GM19035 (cell line): ENCODE measurements at regions not wholly inside any gene's neighbourhood (a gene's known extent, or its start where the extent isn't known, plus 50 kb on each side); places are given as distances from the start of the nearest gene placed in this dataset.
"Not testable (repeated sequence)": the region's sequence is repeated elsewhere in the genome, so short reads cannot be mapped to it uniquely, and the experiment has no call there.

Experiments used
- ATAC-seq: cut with Tn5 transposase; IDR thresholded peaks from one replicate; pipeline ENCODE4 v1.9.1; 2021; ENCODE audit not compliant: unreplicated experiment

GRCh38 chr1:70745199-70745598 is 302.4 kb downstream of the PTGER3 start:
- no peak for ATAC-seq

- not testable (repeated sequence) for ATAC-seq
Measured at GRCh38 chr1:70746062-70746461, 301.6 kb downstream of the PTGER3 start.

GRCh38 chr1:70747123-70747522 is 300.5 kb downstream of the PTGER3 start:
- not testable (repeated sequence) for ATAC-seq

GRCh38 chr1:70751676-70752287 is 295.8 kb downstream of the PTGER3 start:
- ATAC-seq: not testable (repeated sequence)

GRCh38 chr1:70754701-70755100 is 292.9 kb downstream of the PTGER3 start:
- no peak for ATAC-seq

GRCh38 chr1:70760154-70760553 is 287.5 kb downstream of the PTGER3 start:
- no peak for ATAC-seq

- ATAC-seq: no peak
Measured at GRCh38 chr1:70762386-70762785, 285.2 kb downstream of the PTGER3 start.

GRCh38 chr1:70764747-70765146 is 282.9 kb downstream of the PTGER3 start:
- ATAC-seq: no peak

GRCh38 chr1:70767377-70767776 is 280.2 kb downstream of the PTGER3 start:
- no peak for ATAC-seq

GRCh38 chr1:70768216-70768615 is 279.4 kb downstream of the PTGER3 start:
- ATAC-seq: no peak

- no peak for ATAC-seq
Measured at GRCh38 chr1:70778056-70778762, 269.4 kb downstream of the PTGER3 start.

- ATAC-seq: no peak
Measured at GRCh38 chr1:70778934-70779333, 268.7 kb downstream of the PTGER3 start.

GRCh38 chr1:70779571-70779970 is 268.0 kb downstream of the PTGER3 start:
- no peak for ATAC-seq

GRCh38 chr1:70785287-70785686 is 262.3 kb downstream of the PTGER3 start:
- no peak for ATAC-seq

- no peak for ATAC-seq
Measured at GRCh38 chr1:70790232-70790923, 257.2 kb downstream of the PTGER3 start.

- not testable (repeated sequence) for ATAC-seq
Measured at GRCh38 chr1:70795064-70795463, 252.6 kb downstream of the PTGER3 start.

GRCh38 chr1:70796298-70796697 is 251.3 kb downstream of the PTGER3 start:
- ATAC-seq: not testable (repeated sequence)

GRCh38 chr1:70802625-70803024 is 245.0 kb downstream of the PTGER3 start:
- not testable (repeated sequence) for ATAC-seq

- ATAC-seq: no peak
Measured at GRCh38 chr1:70805641-70806040, 242.0 kb downstream of the PTGER3 start.

- ATAC-seq: no peak
Measured at GRCh38 chr1:70807088-70807664, 240.4 kb downstream of the PTGER3 start.

- ATAC-seq: no peak
Measured at GRCh38 chr1:70809069-70809468, 238.5 kb downstream of the PTGER3 start.

GRCh38 chr1:70811815-70812214 is 235.8 kb downstream of the PTGER3 start:
- ATAC-seq: no peak
